ENCODE measurements at regions not wholly inside any gene's neighbourhood (a gene's known extent, or its start where the extent isn't known, plus 50 kb on each side); places are given as distances from the start of the nearest gene placed in this dataset.

DNA sequence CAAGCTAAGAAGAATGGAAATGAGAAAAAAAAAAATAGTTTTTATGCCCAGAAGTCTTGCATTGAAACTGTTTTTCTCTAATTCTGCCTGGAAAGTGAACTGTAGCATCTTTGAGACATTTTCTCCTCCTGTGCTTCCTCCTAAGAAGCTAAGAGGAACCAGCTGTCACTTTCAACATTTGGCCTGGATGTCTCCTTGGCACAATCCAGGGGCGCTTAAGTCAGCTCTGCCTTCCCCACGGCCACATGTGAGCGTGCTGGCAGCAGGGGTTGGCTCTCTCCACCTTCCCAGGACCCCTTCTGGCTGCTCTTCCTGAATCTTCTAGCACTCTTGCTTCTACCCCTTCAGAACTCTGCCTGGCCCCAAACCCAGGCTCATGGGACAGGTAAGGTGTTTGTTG, 289.6 kb upstream of the ADARB2 start:
- no peak for TF ChIP-seq TEAD4 (CRISPR knock-in tag; IDR thresholded peaks at IDR 0.05)
- TF ChIP-seq JUN (CRISPR knock-in tag; IDR thresholded peaks at IDR 0.05) = no peak
- TF ChIP-seq USF1 (CRISPR knock-in tag; IDR thresholded peaks at IDR 0.05) = no peak
